Activated naive CD4-positive, alpha-beta T cell treated with anti-CD3 and anti-CD28 coated beads, Interleukin-2, amount 50 U/mL, for 24 hours (primary cell): ENCODE measurements at regions not wholly inside any gene's neighbourhood (a gene's known extent, or its start where the extent isn't known, plus 50 kb on each side); places are given as distances from the start of the nearest gene placed in this dataset.

Source experiments
- H3K27ac Mint-ChIP-seq: one replicate; pipeline ENCODE4 v1.8.0; 2021; ENCODE audit warnings: mild to moderate bottlenecking, mixed read lengths
- H3K27me3 Mint-ChIP-seq: one replicate; pipeline ENCODE4 v1.8.0; 2021; ENCODE audit warnings: mixed read lengths
- H3K36me3 Mint-ChIP-seq: one replicate; pipeline ENCODE4 v1.8.0; 2021; ENCODE audit warnings: mixed read lengths
- H3K4me1 Mint-ChIP-seq: one replicate; pipeline ENCODE4 v1.8.0; 2021; ENCODE audit warnings: mixed read lengths
- H3K4me3 Mint-ChIP-seq: one replicate; pipeline ENCODE4 v1.8.0; 2021; ENCODE audit warnings: mild to moderate bottlenecking, mixed read lengths
- H3K9me3 Mint-ChIP-seq: one replicate; pipeline ENCODE4 v1.8.0; 2021; ENCODE audit warnings: mixed read lengths

DNA sequence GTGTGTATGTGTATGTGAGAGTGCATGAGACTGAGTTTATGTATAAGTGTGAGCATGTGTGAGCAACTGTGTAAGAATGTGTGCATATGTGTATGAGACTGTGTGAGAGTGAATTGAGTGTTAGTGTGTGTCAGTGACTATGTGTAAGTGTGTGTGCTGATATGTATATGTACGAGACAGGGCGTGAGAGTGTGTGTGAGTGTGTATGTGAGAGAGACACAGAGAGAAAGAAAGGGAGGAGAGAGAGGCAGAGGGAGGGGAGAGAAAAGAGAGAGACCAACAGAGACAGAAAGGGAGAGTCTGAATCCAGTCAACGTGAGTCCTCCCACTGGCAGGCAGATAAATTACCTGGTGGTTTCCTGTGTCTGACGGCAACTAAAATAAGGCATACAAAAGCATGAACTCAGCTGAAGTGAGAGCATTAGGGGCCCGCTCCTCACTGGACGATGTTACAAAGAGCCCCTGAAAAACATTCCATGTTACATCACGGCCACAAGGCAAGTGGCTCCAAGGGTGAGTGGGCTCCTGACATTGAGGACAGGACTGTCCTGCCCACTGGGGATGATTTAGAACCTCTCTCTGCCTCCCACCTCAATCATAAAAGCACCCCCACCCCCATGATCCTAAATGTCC, 66.6 kb upstream of the TIAM1 start:
- peaks cover 17% of the 10 kb centered on the region for H3K4me1 Mint-ChIP-seq
- no peaks in the 10 kb centered on the region for H3K36me3 Mint-ChIP-seq
- H3K27me3 Mint-ChIP-seq = no peaks in the 10 kb centered on the region
- no peak overlapping the region for H3K27ac Mint-ChIP-seq
- no peaks in the 10 kb centered on the region for H3K9me3 Mint-ChIP-seq
- no peak overlapping the region for H3K4me3 Mint-ChIP-seq

GRCh38 chr21:31409831-31410487, 65.9 kb upstream of the TIAM1 start:
- Mint-ChIP-seq H3K9me3 (no peaks in the 10 kb centered on the region), H3K4me3 (no peak overlapping the region), H3K27me3 (no peaks in the 10 kb centered on the region), H3K27ac (no peak overlapping the region), H3K4me1 (peaks cover 24% of the 10 kb centered on the region), H3K36me3 (no peaks in the 10 kb centered on the region)

GRCh38 chr21:31408301-31409088, 64.4 kb upstream of the TIAM1 start:
- H3K27ac Mint-ChIP-seq = no peak overlapping the region
- H3K27me3 Mint-ChIP-seq = no peaks in the 10 kb centered on the region
- H3K9me3 Mint-ChIP-seq = no peaks in the 10 kb centered on the region
- peaks cover 35% of the 10 kb centered on the region for H3K4me1 Mint-ChIP-seq
- no peaks in the 10 kb centered on the region for H3K36me3 Mint-ChIP-seq
- H3K4me3 Mint-ChIP-seq = no peak overlapping the region

- Mint-ChIP-seq H3K36me3 (no peaks in the 10 kb centered on the region), H3K27ac (peak overlapping the region; percentile 25), H3K9me3 (no peaks in the 10 kb centered on the region), H3K4me3 (peak overlapping the region; percentile 6), H3K4me1 (peaks cover 37% of the 10 kb centered on the region), H3K27me3 (no peaks in the 10 kb centered on the region)
Measured at GRCh38 chr21:31406510-31406909, 62.4 kb upstream of the TIAM1 start.

DNA sequence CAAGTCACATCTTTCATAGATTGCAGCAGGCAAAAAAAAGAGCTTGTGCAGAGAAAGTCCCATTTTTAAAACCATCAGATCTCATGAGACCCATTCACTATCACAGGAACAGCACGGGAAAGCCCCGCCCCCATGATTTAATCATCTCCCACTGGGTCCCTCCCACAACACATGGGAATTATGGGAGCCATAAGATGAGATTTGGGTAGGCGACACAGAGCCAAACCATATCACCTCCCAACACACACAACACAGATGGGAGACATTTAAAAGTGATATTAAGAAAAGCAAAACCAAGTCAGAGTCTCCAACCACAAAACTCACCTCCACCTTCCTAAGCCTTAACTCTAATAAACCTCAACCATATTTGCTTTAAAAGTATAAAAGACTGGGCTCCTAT, 61.5 kb upstream of the TIAM1 start:
- H3K27ac Mint-ChIP-seq = no peak overlapping the region
- H3K4me3 Mint-ChIP-seq = no peak overlapping the region
- H3K4me1 Mint-ChIP-seq = peaks cover 42% of the 10 kb centered on the region
- no peaks in the 10 kb centered on the region for H3K9me3 Mint-ChIP-seq
- H3K36me3 Mint-ChIP-seq = no peaks in the 10 kb centered on the region
- H3K27me3 Mint-ChIP-seq = no peaks in the 10 kb centered on the region

DNA sequence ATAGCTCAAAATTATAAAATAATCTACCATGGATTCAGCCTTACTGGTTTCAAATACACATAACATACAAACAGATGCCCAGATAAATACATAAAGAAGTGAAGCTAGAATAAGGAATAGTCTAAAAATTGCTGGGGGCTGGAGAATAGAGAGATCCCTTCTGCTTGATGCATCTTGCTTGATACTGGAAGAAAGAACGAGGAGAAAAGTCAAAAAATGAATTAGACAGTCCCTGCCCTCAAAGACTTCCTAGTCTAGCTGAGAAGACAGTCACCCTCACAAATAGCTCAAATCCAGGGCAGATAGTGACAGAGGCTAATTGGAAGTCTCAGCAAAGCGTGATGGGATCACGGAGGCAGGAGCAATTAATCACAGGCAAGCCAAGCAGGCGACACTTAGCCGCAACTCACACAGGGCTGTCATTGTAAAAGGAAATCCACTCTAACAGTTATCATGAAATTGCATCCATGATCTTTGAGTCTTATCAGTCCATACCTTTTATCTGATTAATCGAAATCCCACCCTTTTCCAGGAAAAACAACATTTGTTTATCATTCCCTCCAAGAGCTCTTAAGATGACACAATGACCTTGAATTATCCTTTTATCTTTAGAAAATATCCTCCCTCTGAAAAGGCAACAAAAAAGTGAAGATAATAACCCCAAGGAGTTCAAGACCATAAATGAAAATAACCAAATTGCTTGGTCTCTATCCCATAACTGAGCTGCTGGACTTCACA, 59.7 kb upstream of the TIAM1 start:
- H3K4me3 Mint-ChIP-seq = no peak overlapping the region
- no peaks in the 10 kb centered on the region for H3K36me3 Mint-ChIP-seq
- no peaks in the 10 kb centered on the region for H3K27me3 Mint-ChIP-seq
- no peaks in the 10 kb centered on the region for H3K9me3 Mint-ChIP-seq
- H3K27ac Mint-ChIP-seq = no peak overlapping the region
- peaks cover 54% of the 10 kb centered on the region for H3K4me1 Mint-ChIP-seq

- Mint-ChIP-seq H3K36me3 (no peaks in the 10 kb centered on the region), H3K4me3 (no peak overlapping the region), H3K9me3 (no peaks in the 10 kb centered on the region), H3K27me3 (no peaks in the 10 kb centered on the region), H3K27ac (peak overlapping the region; percentile 55), H3K4me1 (peaks cover 59% of the 10 kb centered on the region)
Measured at GRCh38 chr21:31399591-31399990, 55.5 kb upstream of the TIAM1 start.

DNA sequence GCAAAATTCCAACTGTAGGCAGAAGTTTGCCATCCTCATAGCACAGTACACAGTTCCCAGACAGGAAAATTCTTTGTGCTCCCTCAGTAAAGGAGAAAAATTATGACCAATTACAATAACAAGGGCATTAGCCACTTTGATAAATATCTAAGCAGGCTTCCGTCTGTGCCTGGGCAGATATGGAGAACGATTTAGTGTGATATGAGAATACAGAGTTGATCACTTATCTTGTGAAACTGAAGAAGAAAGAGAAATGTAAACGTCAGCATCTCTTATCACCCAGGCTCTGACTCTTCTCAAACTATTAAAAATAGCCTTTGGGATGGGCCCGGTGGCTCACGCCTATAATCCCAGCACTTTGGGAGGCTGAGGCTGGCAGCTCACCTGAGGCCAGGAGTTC, 54.5 kb upstream of the TIAM1 start:
- Mint-ChIP-seq H3K27me3 (no peaks in the 10 kb centered on the region), H3K4me1 (peaks cover 61% of the 10 kb centered on the region), H3K9me3 (no peaks in the 10 kb centered on the region), H3K27ac (peak overlapping the region; percentile 43), H3K36me3 (no peaks in the 10 kb centered on the region), H3K4me3 (peak overlapping the region; percentile 9)

DNA sequence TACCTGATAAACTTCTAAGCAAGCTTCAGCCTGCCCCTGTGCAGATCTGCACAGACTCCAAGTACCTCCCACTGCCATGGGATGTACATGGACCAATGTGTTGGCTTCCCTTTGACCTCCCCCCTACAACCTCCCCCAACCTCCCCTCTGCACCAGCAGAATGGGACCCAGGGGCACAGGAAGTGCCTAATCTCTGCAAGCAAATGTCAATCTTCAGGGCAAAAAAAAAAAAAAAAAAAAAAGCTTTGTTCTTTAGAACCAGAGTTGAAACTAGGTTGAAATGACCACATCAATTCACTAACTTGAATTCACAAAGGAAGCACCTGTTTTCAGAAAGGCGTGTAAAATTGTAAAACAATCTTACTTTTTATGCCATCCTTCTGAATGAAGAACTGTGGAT, 53.9 kb upstream of the TIAM1 start:
- Mint-ChIP-seq H3K27ac (peak overlapping the region; percentile 43), H3K27me3 (no peaks in the 10 kb centered on the region), H3K9me3 (no peaks in the 10 kb centered on the region), H3K36me3 (no peaks in the 10 kb centered on the region), H3K4me1 (peaks cover 62% of the 10 kb centered on the region), H3K4me3 (peak overlapping the region; percentile 9)

GRCh38 chr21:31397515-31397926, 53.5 kb upstream of the TIAM1 start:
- no peaks in the 10 kb centered on the region for H3K36me3 Mint-ChIP-seq
- peak overlapping the region; percentile 15 for H3K4me3 Mint-ChIP-seq
- peak overlapping the region; percentile 39 for H3K27ac Mint-ChIP-seq
- H3K4me1 Mint-ChIP-seq = peaks cover 62% of the 10 kb centered on the region
- no peaks in the 10 kb centered on the region for H3K27me3 Mint-ChIP-seq
- no peaks in the 10 kb centered on the region for H3K9me3 Mint-ChIP-seq

DNA sequence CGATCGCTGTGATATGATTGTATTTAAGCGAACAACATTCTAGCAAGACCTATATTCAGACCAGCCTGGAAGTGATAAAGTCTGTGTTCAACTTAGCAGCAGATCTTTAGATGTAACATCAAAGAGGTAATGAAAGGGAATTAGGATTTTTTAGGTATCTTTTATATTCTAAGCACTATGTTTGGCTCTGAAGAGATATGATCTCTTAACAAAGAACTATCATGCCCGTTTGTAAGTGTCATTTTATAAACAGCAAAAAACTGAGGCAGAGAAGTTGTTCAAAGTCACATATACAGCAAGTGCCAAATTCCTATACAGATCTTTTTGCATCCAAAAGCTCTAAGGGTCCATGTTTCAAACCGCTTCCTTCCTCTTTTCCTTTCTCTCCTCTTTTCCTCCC, 53.0 kb upstream of the TIAM1 start:
- Mint-ChIP-seq H3K4me1 (peaks cover 62% of the 10 kb centered on the region), H3K27me3 (no peaks in the 10 kb centered on the region), H3K9me3 (no peaks in the 10 kb centered on the region), H3K36me3 (no peaks in the 10 kb centered on the region), H3K27ac (peak overlapping the region; percentile 39), H3K4me3 (peak overlapping the region; percentile 15)

DNA sequence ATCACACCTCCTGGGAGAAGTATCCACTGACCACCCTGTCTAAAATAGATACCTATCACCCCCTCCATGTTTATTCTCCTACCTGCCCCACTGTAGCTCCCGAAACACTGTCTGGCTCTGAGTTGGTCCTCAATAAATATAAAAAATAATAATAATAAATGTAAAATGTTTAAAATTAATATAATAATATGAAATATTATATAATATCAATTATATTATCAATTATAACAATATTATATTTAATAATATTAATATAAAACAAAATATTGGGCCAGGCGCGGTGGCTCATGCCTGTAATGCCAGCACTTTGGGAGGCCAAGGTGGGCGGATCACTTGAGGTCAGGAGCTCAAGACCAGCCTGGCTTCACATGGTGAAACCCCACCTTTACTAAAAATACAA, 52.3 kb upstream of the TIAM1 start:
- Mint-ChIP-seq H3K9me3 (no peaks in the 10 kb centered on the region), H3K27me3 (no peaks in the 10 kb centered on the region), H3K36me3 (no peaks in the 10 kb centered on the region), H3K4me1 (peaks cover 62% of the 10 kb centered on the region), H3K27ac (no peak overlapping the region), H3K4me3 (no peak overlapping the region)

DNA sequence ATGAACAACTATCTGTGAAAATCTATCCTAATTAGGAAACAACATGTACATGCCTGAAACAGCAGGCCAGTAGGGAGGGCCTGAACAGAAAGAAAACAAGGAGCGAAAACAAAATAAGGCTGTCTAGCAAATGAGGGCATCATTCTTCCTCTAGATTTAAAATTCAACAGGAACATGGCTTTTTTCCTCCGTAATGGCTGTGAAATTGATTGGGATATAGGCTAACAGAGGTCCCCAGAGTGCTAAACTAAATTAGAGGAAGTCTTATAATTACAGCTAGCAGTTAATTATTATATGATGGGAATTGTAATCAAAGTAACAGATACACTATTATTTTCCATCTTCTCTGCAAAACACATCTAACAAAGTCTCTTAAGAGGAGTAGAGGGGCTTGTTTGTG, 51.7 kb upstream of the TIAM1 start:
- Mint-ChIP-seq H3K27ac (no peak overlapping the region), H3K9me3 (no peaks in the 10 kb centered on the region), H3K36me3 (no peaks in the 10 kb centered on the region), H3K4me1 (peaks cover 58% of the 10 kb centered on the region), H3K27me3 (no peaks in the 10 kb centered on the region), H3K4me3 (no peak overlapping the region)

DNA sequence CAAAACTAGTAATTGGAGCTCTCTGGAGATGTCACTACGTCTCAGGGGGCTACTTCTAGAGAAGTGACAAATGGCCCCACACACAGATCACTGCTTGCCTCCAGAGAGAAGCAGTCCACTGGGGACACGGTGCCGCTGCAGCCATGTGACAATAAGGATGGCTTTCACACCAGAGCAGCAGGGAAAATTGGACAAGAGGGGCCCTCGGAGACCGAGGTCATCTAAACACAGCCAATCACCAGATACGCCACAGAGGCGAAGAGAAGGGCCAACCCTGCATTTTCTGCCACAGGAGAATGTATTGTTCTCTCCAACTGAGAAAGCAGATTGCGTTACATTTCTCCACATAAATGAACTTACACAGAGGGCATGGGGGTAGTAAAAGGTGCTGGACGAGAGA, 51.2 kb upstream of the TIAM1 start:
- no peak overlapping the region for H3K4me3 Mint-ChIP-seq
- no peak overlapping the region for H3K27ac Mint-ChIP-seq
- no peaks in the 10 kb centered on the region for H3K36me3 Mint-ChIP-seq
- no peaks in the 10 kb centered on the region for H3K9me3 Mint-ChIP-seq
- H3K27me3 Mint-ChIP-seq = no peaks in the 10 kb centered on the region
- peaks cover 58% of the 10 kb centered on the region for H3K4me1 Mint-ChIP-seq

GRCh38 chr21:31394309-31394708, 50.2 kb upstream of the TIAM1 start:
- Mint-ChIP-seq H3K9me3 (no peaks in the 10 kb centered on the region), H3K4me1 (peaks cover 49% of the 10 kb centered on the region), H3K27ac (peak overlapping the region; percentile 55), H3K36me3 (no peaks in the 10 kb centered on the region), H3K4me3 (no peak overlapping the region), H3K27me3 (no peaks in the 10 kb centered on the region)
